ENCODE measurements at regions not wholly inside any gene's neighbourhood (a gene's known extent, or its start where the extent isn't known, plus 50 kb on each side); places are given as distances from the start of the nearest gene placed in this dataset.
A peak's percentile ranks its signal among the peaks of the same experiment; 100 is the strongest.
"Not testable (repeated sequence)": the region's sequence is repeated elsewhere in the genome, so short reads cannot be mapped to it uniquely, and the experiment has no call there.

- no peak for DNase-seq
These were observed 50.0 kb downstream of the SOD2 start for GRCh38 chr6:159642995-159643394.

- DNase-seq, result no peak
These were observed 50.6 kb downstream of the SOD2 start for GRCh38 chr6:159642481-159642880.

GRCh38 chr6:159640722-159641482, 52.1 kb downstream of the SOD2 start:
- DNase-seq, result no peak

GRCh38 chr6:159640322-159640721, 52.7 kb downstream of the SOD2 start:
- no peak for DNase-seq

GRCh38 chr6:159639721-159640120, 53.3 kb downstream of the SOD2 start:
- no peak for DNase-seq

- DNase-seq, result no peak
These were observed 59.8 kb downstream of the SOD2 start for GRCh38 chr6:159633196-159633595.

GRCh38 chr6:159631886-159632285, 61.2 kb downstream of the SOD2 start:
- no peak for DNase-seq

- DNase-seq, result no peak
These were observed 65.1 kb downstream of the SOD2 start for GRCh38 chr6:159627939-159628338.

GRCh38 chr6:159626506-159626905, 66.5 kb downstream of the SOD2 start:
- not testable (repeated sequence) for DNase-seq

- no peak for DNase-seq
These were observed 69.9 kb downstream of the SOD2 start for GRCh38 chr6:159623156-159623555.

- DNase-seq, result no peak
These were observed 72.1 kb downstream of the SOD2 start for GRCh38 chr6:159620947-159621346.

GRCh38 chr6:159617444-159617843, 75.6 kb downstream of the SOD2 start:
- no peak for DNase-seq

GRCh38 chr6:159616456-159616855, 76.6 kb downstream of the SOD2 start:
- DNase-seq, result no peak

GRCh38 chr6:159615918-159616317, 77.1 kb downstream of the SOD2 start:
- DNase-seq, result no peak

GRCh38 chr6:159610881-159611280, 82.2 kb downstream of the SOD2 start:
- no peak for DNase-seq

- DNase-seq, result no peak
These were observed 83.3 kb downstream of the SOD2 start for GRCh38 chr6:159609652-159610178.

GRCh38 chr6:159608961-159609651, 83.9 kb downstream of the SOD2 start:
- DNase-seq, result peak; percentile 24 to 33

- no peak for DNase-seq
These were observed 86.3 kb downstream of the SOD2 start for GRCh38 chr6:159606786-159607185.

- no peak for DNase-seq
These were observed 88.5 kb downstream of the SOD2 start for GRCh38 chr6:159604443-159604956.

- no peak for DNase-seq
These were observed 90.5 kb downstream of the SOD2 start for GRCh38 chr6:159602431-159603041.

GRCh38 chr6:159601211-159601610, 91.8 kb downstream of the SOD2 start:
- no peak for DNase-seq

GRCh38 chr6:159595173-159595572, 97.9 kb downstream of the SOD2 start:
- DNase-seq, result peak; percentile 30 to 39

- DNase-seq, result no peak
These were observed 98.3 kb downstream of the SOD2 start for GRCh38 chr6:159594750-159595117.

Data from activated T-cell treated with anti-CD3 and anti-CD28 coated beads, Interleukin-2, amount 50 U/mL, for 48 hours (primary cell).